Right atrium auricular region (tissue), 2 donors: ENCODE measurements at regions not wholly inside any gene's neighbourhood (a gene's known extent, or its start where the extent isn't known, plus 50 kb on each side); places are given as distances from the start of the nearest gene placed in this dataset.
"Not testable (repeated sequence)": the region's sequence is repeated elsewhere in the genome, so short reads cannot be mapped to it uniquely, and the experiment has no call there.

ENCODE experiments used
- DNase-seq: peaks from one replicate; pipeline ENCODE4 v3.0.0-alpha.2; 2019; ENCODE audit warnings: low spot score
- H3K27ac ChIP-seq, 2 donors: fragments of 200-600 bp; sonication (generic); 1 replicate in 1 of 2; 2 replicates in 1 of 2; pipeline ENCODE4 v1.5.1; 2016 to 2019
- H3K27me3 ChIP-seq, 2 donors: fragments of 200-600 bp; sonication (generic); one replicate each; pipeline versions ENCODE4 v1.5.1 to v1.6.0; 2017 to 2019
- H3K36me3 ChIP-seq: fragments of 200-600 bp; sonication (generic); one replicate; pipeline ENCODE4 v1.5.1; 2016
- H3K4me1 ChIP-seq, 2 donors: fragments of 200-600 bp; sonication (generic); one replicate each; pipeline versions ENCODE4 v1.5.1 to v1.6.0; 2017 to 2019
- H3K4me3 ChIP-seq, 2 donors: fragments of 200-600 bp; sonication (generic); 1 replicate in 1 of 2; 2 replicates in 1 of 2; pipeline ENCODE4 v1.5.1; 2017 to 2019; ENCODE audit warnings: mild to moderate bottlenecking in 1 of 2, moderate library complexity in 1 of 2
- H3K9me3 ChIP-seq, 2 donors: fragments of 200-600 bp; sonication (generic); one replicate each; pipeline ENCODE4 v1.5.1; 2019
- TF ChIP-seq, protein P1 (sequence below), 2 donors: fragments of 200-600 bp; sonication (generic); IDR thresholded peaks; one replicate each; pipeline ENCODE4 v1.5.1; 2019; ENCODE audit warnings: antibody characterized with exemption in 2 of 2

DNA sequence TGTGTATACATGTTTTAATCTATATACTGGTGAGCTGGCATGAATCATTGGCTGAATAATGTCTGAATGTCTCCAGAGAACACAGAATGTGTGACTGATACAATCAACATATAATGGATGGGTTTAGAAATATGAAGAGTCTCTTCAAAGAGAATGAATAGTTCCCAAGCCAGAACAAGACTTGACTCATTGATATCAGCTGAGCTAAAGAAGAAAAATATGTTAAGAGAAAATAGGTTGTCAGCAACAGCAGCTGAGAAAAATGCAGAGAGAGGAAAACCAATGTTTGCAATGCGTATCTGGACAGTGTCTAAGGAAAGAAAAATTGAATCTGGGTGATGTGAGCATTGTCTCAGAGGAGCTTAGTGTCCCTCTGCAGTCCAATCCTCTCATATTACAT lies 1281.8 kb upstream of the TENM4 start:
- TF ChIP-seq, protein P1, sequence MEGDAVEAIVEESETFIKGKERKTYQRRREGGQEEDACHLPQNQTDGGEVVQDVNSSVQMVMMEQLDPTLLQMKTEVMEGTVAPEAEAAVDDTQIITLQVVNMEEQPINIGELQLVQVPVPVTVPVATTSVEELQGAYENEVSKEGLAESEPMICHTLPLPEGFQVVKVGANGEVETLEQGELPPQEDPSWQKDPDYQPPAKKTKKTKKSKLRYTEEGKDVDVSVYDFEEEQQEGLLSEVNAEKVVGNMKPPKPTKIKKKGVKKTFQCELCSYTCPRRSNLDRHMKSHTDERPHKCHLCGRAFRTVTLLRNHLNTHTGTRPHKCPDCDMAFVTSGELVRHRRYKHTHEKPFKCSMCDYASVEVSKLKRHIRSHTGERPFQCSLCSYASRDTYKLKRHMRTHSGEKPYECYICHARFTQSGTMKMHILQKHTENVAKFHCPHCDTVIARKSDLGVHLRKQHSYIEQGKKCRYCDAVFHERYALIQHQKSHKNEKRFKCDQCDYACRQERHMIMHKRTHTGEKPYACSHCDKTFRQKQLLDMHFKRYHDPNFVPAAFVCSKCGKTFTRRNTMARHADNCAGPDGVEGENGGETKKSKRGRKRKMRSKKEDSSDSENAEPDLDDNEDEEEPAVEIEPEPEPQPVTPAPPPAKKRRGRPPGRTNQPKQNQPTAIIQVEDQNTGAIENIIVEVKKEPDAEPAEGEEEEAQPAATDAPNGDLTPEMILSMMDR (IDR thresholded peaks at IDR 0.05) = no peak
- no peak for DNase-seq
- H3K4me3 ChIP-seq = no peak overlapping the region
- no peak overlapping the region for H3K27ac ChIP-seq
- H3K4me1 ChIP-seq = no peaks in the 10 kb centered on the region
- H3K27me3 ChIP-seq = no peaks in the 10 kb centered on the region
- no peaks in the 10 kb centered on the region for H3K36me3 ChIP-seq
- no peaks in the 10 kb centered on the region for H3K9me3 ChIP-seq

GRCh38 chr11:80720295-80720694 lies 1279.5 kb upstream of the TENM4 start:
- Histone ChIP-seq H3K4me1 (no peaks in the 10 kb centered on the region), H3K4me3 (no peak overlapping the region), H3K27ac (no peak overlapping the region), H3K36me3 (no peaks in the 10 kb centered on the region), H3K9me3 (no peaks in the 10 kb centered on the region), H3K27me3 (no peaks in the 10 kb centered on the region)
- no peak for DNase-seq
- TF ChIP-seq, protein P1 (IDR thresholded peaks at IDR 0.05) = no peak

DNA sequence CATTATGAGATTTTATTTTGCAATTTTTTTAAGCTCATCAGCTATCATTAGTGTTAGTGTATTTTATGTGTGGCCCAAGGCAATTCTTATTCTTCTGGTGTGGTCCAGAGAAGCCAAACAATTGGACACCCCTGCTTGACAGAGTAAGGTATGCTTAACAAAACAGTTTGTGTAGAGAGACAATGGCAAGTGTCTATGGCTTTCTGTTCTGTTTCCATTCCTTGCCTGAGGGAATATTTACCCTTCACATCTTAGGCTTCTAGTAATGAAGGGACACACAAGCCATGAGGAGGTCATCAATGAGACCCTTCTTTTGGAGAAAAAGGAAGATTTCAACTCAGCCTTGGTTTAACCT lies 1278.4 kb upstream of the TENM4 start:
- no peak overlapping the region for H3K4me3 ChIP-seq
- no peaks in the 10 kb centered on the region for H3K36me3 ChIP-seq
- H3K27me3 ChIP-seq = no peaks in the 10 kb centered on the region
- H3K27ac ChIP-seq = no peak overlapping the region
- no peaks in the 10 kb centered on the region for H3K4me1 ChIP-seq
- no peak for DNase-seq
- no peaks in the 10 kb centered on the region for H3K9me3 ChIP-seq
- TF ChIP-seq, protein P1 (IDR thresholded peaks at IDR 0.05) = no peak

GRCh38 chr11:80718611-80719291 lies 1277.9 kb upstream of the TENM4 start:
- no peak for DNase-seq
- H3K4me1 ChIP-seq = no peaks in the 10 kb centered on the region
- no peaks in the 10 kb centered on the region for H3K36me3 ChIP-seq

DNA sequence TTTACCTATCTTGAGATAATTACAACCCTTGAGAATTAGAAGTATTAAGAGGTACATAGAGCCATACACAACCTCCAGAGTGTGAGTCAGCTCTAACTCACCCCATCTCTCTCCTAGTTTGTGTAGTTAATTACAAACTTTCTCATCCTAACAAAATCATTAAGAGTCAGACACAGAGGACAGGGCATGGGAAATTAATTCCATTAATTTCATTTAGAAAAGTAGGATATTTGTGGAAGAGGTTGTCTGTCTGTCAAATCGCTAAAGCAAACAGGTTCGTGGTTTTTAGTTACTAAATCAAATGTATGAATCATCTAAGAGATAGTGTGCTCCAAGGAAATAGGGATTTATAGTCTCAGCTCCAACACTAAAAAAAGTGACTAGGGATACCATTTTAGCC lies 1261.4 kb upstream of the TENM4 start:
- TF ChIP-seq, protein P1 (IDR thresholded peaks at IDR 0.05) = no peak
- Histone ChIP-seq H3K27me3 (no peaks in the 10 kb centered on the region), H3K9me3 (peaks cover 0 to 4% of the 10 kb centered on the region in 2 donors), H3K4me3 (no peak overlapping the region), H3K4me1 (no peaks in the 10 kb centered on the region), H3K27ac (no peak overlapping the region), H3K36me3 (no peaks in the 10 kb centered on the region)
- DNase-seq = no peak

More at GRCh38 chr11:80718611-80719291, 1277.9 kb upstream of the TENM4 start:
- Histone ChIP-seq H3K4me3 (no peak overlapping the region), H3K27ac (no peak overlapping the region), H3K9me3 (no peaks in the 10 kb centered on the region), H3K27me3 (no peaks in the 10 kb centered on the region)
- TF ChIP-seq, protein P1 (IDR thresholded peaks at IDR 0.05) = no peak

- Histone ChIP-seq H3K36me3 (no peaks in the 10 kb centered on the region), H3K4me1 (no peaks in the 10 kb centered on the region), H3K27ac (no peak overlapping the region), H3K4me3 (no peak overlapping the region), H3K9me3 (no peaks in the 10 kb centered on the region), H3K27me3 (no peaks in the 10 kb centered on the region)
- TF ChIP-seq, protein P1 (IDR thresholded peaks at IDR 0.05) = no peak
- no peak for DNase-seq
Observed at GRCh38 chr11:80700386-80700785, 1259.6 kb upstream of the TENM4 start.

DNA sequence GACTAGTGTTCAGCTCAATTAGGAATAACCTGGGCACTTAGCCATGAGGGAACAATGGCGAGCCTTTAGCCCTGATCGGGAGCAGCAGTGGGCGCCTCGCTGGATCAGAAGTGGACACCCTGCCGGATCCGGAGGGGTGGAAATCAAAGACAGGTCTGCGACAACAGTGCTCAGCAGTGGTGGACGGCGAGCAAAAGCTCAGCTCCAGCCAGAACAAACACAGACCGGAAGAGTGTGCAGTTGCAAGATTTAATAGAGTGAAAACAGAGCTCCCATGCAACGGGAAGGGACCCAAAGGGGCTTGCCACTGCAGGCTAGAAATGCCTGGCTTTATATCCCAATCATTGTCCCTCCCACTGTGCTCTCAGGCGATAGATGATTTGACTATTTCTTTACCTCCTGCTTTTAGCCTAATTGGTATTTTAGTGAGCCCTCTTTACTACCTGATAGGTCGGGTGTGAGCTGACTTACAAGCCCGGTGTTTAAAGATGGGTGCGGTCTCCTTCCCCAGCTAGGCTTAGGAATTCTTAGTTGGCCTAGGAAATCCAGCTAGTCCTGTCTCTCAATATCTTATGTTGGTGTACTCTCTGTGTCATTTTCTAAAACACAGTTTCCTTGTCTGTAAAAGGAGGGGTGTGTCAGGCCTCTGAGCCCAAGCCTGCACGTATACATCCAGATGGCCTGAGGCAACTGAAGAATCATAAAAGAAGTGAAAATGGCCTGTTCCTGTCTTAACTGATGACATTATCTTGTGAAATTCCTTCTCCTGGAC lies 1258.8 kb upstream of the TENM4 start:
- H3K27me3 ChIP-seq, H3K4me1 ChIP-seq, H3K36me3 ChIP-seq, H3K27ac ChIP-seq, H3K9me3 ChIP-seq, H3K4me3 ChIP-seq: not testable (repeated sequence)
- peak; percentile 59 for DNase-seq
